Fibroblast of mammary gland (primary cell): ENCODE measurements at regions not wholly inside any gene's neighbourhood (a gene's known extent, or its start where the extent isn't known, plus 50 kb on each side); places are given as distances from the start of the nearest gene placed in this dataset.

Experiments
- DNase-seq: peaks from one replicate; pipeline ENCODE4 v3.0.0-alpha.2; 2010; ENCODE audit warnings: low read depth
- H3K4me3 ChIP-seq: 2 replicates; pipeline ENCODE4 v1.5.1; 2011; ENCODE audit warnings: low read depth, mild to moderate bottlenecking, low read length, moderate library complexity; ENCODE audit not compliant: control insufficient read depth
- TF ChIP-seq, protein P1 (sequence below): conservative IDR thresholded peaks from 2 replicates; pipeline ENCODE4 v1.5.1; 2011; ENCODE audit warnings: low read depth, low read length, inconsistent platforms; ENCODE audit not compliant: control insufficient read depth, insufficient read depth

DNA sequence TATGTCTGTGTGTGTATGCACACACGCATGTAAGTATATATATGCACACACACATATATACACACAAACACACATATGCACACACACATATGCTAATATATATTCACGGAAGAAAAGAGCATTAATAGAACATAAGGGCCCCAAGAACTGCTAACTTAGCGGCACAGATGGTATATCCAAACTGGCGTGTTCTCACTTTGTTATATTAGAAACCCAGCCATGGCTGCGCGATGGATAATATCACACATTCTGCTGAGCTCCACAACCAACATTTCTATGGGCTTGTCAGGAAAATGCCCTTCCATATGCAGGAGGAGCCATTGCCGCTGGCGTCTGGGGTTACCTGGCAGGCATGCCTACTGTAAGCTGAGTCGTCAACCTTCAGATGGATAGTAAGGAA, 122.1 kb downstream of the TTLL2 start:
- no peak overlapping the region for H3K4me3 ChIP-seq
- DNase-seq: no peak
- TF ChIP-seq, protein P1, sequence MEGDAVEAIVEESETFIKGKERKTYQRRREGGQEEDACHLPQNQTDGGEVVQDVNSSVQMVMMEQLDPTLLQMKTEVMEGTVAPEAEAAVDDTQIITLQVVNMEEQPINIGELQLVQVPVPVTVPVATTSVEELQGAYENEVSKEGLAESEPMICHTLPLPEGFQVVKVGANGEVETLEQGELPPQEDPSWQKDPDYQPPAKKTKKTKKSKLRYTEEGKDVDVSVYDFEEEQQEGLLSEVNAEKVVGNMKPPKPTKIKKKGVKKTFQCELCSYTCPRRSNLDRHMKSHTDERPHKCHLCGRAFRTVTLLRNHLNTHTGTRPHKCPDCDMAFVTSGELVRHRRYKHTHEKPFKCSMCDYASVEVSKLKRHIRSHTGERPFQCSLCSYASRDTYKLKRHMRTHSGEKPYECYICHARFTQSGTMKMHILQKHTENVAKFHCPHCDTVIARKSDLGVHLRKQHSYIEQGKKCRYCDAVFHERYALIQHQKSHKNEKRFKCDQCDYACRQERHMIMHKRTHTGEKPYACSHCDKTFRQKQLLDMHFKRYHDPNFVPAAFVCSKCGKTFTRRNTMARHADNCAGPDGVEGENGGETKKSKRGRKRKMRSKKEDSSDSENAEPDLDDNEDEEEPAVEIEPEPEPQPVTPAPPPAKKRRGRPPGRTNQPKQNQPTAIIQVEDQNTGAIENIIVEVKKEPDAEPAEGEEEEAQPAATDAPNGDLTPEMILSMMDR: no peak

- TF ChIP-seq, protein P1: no peak
- no peak for DNase-seq
- no peak overlapping the region for H3K4me3 ChIP-seq
These were observed 123.5 kb downstream of the TTLL2 start for GRCh38 chr6:167448378-167448777.

DNA sequence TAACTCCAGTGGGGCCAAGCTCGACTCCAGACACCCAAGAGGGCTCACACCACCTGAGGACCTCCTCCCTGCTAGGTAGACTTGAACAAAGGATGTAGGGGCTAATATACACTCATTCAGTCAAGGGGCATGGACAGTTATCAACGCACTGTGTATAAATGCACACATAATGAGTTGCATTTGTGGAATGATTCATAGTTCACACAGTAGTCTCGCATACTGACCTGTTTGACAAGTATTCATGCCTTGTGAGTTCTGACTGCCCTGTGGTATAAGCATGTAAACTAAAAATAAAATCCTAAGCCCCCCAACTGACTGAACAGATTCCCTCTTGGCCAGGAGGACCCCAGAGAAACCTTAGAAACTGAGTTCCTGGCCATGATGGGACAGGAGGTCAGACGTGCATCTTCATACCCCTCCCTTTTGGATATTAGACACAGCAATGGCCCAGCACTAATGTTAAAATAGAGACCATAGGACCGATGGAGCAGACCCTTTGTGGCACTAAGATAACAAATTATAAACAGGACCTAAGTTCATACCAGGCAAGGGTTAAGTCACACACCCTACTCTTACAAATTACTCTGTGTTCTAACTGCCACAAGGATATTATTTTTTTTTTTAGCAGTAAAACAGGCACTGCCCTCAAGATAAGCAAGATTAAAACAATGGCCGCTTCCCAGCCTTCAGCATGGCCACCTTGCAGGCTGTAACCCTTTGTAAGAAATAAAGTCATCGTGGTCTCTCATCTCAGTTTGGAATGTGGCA, 124.4 kb downstream of the TTLL2 start:
- TF ChIP-seq, protein P1: no peak
- DNase-seq: no peak
- no peak overlapping the region for H3K4me3 ChIP-seq

GRCh38 chr6:167450626-167451025, 125.7 kb downstream of the TTLL2 start:
- no peak overlapping the region for H3K4me3 ChIP-seq
- TF ChIP-seq, protein P1: no peak
- no peak for DNase-seq

DNA sequence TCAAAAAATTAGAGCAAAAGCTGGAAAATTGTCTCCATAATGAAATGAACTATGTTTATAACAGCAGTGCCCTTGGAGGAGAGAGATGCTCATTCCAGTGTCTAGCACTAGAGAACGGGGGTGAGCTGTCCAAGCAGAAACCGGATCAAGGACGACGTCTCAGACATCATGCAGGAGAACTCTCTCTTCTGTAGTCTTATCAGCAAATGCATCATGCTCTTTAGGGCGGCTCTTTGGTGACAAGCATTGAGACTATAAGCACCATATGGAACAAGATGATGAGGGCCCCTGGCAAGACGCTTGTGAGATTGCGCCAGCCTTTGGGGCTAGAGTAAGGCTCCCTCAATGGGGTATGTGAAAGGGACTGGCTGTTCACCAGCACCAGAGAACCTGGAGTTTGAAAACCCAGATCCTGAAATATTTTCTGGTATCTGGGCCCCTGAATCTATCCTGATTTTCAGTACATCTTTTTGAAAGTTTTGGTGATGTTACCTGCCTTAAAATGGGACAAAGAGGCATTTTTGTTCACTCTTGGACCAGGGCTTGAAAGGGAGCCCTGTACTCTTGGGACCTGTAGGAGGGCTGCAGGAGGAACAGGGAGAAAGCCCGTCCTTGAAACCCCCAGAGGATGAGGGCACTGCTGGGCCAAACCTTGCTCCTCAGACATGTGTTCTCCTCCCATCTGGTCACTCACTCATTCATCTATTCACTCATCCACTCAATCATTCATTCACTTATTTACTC, 127.6 kb downstream of the TTLL2 start:
- no peak overlapping the region for H3K4me3 ChIP-seq
- TF ChIP-seq, protein P1: no peak
- no peak for DNase-seq

- TF ChIP-seq, protein P1: no peak
- DNase-seq: no peak
- H3K4me3 ChIP-seq: no peak overlapping the region
These were observed 128.2 kb downstream of the TTLL2 start for GRCh38 chr6:167453082-167453446.

- TF ChIP-seq, protein P1: no peak
- H3K4me3 ChIP-seq: no peak overlapping the region
- DNase-seq: no peak
These were observed 129.1 kb downstream of the TTLL2 start for GRCh38 chr6:167454003-167454402.
